ENCODE measurements at regions not wholly inside any gene's neighbourhood (a gene's known extent, or its start where the extent isn't known, plus 50 kb on each side); places are given as distances from the start of the nearest gene placed in this dataset.
"Not testable (repeated sequence)": the region's sequence is repeated elsewhere in the genome, so short reads cannot be mapped to it uniquely, and the experiment has no call there.

DNA sequence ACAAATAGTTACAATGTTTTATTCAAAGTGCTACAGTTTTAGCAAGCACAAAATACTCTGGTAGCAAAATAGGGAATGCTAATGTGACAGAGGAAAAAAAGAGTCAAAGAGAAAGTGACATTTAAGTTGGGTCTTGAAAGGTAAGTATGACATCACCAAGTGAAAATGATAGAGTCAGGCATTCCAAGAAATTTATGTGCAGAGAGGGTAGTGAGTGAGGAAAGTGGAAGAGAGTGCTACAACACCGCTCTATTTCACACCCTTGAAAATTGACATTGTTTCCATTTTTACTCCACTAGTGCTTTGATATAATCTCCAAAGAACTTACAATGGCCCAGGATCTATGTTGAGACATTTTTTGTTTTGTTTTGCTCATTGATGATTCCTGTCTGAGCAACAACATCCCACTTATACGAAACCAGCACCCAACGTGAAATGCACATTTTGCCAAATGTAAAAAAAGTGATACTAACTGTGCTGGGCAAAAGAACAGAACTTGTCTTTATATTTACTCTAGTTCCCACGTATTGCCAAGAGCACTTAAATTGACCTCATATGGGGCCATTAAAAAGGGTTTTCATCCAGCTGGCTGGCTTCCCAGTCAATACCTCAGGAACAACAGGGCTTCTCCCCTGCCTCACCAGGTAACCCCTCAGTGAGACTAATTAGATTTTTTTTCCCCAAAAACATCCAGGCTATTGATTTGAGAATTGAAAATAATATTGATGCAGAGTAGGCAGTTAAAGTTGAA, 206.3 kb upstream of the NR5A2 start:
- Mint-ChIP-seq H3K4me3 (no peak overlapping the region), H3K36me3 (ENCODE audit: low read depth) (no peaks in the 10 kb centered on the region), H3K27ac (no peak overlapping the region)

DNA sequence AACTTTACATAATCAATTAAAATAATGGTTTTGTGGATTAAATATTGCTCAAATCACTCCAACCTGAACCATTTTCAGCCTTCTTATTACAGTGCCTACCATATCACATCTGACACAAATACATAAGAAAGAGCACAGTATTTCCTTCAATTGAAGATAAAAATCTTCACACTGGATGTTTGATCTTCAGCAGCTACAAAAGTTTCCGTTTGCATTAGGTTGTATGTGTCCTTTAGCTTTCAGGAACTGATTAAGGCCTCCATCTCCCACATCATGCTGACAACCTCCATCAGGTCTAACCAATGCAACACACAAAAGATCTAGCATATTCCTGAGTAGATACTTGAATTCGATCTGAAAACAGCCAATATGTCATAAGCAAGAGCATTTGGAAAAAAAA, 195.1 kb upstream of the NR5A2 start:
- Mint-ChIP-seq H3K9me3 (peaks cover 17% of the 10 kb centered on the region), H3K4me3 (no peak overlapping the region), H3K27ac (no peak overlapping the region), H3K4me1 (no peaks in the 10 kb centered on the region), H3K27me3 (ENCODE audit: low read depth) (no peaks in the 10 kb centered on the region), H3K36me3 (ENCODE audit: low read depth) (peaks cover 4% of the 10 kb centered on the region)
- TF ChIP-seq, protein P1, sequence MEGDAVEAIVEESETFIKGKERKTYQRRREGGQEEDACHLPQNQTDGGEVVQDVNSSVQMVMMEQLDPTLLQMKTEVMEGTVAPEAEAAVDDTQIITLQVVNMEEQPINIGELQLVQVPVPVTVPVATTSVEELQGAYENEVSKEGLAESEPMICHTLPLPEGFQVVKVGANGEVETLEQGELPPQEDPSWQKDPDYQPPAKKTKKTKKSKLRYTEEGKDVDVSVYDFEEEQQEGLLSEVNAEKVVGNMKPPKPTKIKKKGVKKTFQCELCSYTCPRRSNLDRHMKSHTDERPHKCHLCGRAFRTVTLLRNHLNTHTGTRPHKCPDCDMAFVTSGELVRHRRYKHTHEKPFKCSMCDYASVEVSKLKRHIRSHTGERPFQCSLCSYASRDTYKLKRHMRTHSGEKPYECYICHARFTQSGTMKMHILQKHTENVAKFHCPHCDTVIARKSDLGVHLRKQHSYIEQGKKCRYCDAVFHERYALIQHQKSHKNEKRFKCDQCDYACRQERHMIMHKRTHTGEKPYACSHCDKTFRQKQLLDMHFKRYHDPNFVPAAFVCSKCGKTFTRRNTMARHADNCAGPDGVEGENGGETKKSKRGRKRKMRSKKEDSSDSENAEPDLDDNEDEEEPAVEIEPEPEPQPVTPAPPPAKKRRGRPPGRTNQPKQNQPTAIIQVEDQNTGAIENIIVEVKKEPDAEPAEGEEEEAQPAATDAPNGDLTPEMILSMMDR (IDR thresholded peaks at IDR 0.05; ENCODE audit: unreplicated experiment in 3 of 3): no peak

More for the DNA sequence above, 206.3 kb upstream of the NR5A2 start:
- H3K9me3 Mint-ChIP-seq: no peaks in the 10 kb centered on the region
- TF ChIP-seq, protein P1 (IDR thresholded peaks at IDR 0.05; ENCODE audit: unreplicated experiment in 3 of 3): no peak
- H3K27me3 Mint-ChIP-seq (ENCODE audit: low read depth): no peaks in the 10 kb centered on the region
- no peaks in the 10 kb centered on the region for H3K4me1 Mint-ChIP-seq

DNA sequence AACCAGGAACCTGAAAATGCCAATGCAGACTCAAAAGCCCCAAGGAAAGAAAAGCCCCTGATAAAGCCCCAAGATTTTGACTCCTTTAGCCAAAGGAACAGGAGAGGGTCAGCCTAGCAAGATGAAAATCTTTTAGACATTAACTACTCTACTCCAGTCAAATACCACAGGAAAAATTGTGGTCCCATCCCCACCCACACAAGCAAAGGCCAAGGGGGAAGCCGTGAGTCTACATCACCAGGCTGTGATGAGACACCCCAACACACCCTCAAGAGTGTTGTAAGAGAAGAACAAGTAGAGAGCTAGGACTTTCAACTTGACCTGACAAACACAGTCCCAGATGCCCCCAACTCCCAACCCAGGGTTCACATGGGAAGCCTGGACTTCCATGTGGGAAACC, 192.8 kb upstream of the NR5A2 start:
- Mint-ChIP-seq H3K4me3 (no peak overlapping the region), H3K36me3 (ENCODE audit: low read depth) (peaks cover 4% of the 10 kb centered on the region)

DNA sequence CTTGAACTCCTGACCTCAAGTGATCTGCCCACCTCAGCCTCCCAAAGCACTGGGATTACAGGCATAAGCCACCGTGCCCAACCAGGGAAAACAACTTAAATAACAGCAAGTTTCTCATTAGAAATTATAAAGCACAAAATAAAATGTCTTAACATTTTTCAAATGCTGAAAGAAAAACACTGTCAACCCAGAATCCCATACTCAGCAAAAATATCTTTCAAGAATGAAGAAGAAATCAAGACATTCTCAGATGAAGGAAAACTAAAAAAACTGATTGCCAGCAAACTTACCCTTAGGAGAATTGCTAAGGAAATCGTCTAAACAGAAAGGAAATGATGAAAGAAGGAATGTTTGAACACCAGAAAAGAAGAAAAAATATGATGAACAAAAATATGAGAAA, 191.1 kb upstream of the NR5A2 start:
- no peak overlapping the region for H3K4me3 Mint-ChIP-seq
- H3K27ac Mint-ChIP-seq: no peak overlapping the region
- TF ChIP-seq, protein P1 (IDR thresholded peaks at IDR 0.05; ENCODE audit: unreplicated experiment in 3 of 3): no peak
- peaks cover 18% of the 10 kb centered on the region for H3K9me3 Mint-ChIP-seq
- H3K36me3 Mint-ChIP-seq (ENCODE audit: low read depth): peaks cover 4% of the 10 kb centered on the region
- no peaks in the 10 kb centered on the region for H3K27me3 Mint-ChIP-seq (ENCODE audit: low read depth)
- H3K4me1 Mint-ChIP-seq: no peaks in the 10 kb centered on the region

More for the DNA sequence above, 192.8 kb upstream of the NR5A2 start:
- Mint-ChIP-seq H3K4me1 (no peaks in the 10 kb centered on the region), H3K9me3 (peaks cover 18% of the 10 kb centered on the region), H3K27me3 (ENCODE audit: low read depth) (no peaks in the 10 kb centered on the region), H3K27ac (no peak overlapping the region)
- TF ChIP-seq, protein P1 (IDR thresholded peaks at IDR 0.05; ENCODE audit: unreplicated experiment in 3 of 3): no peak

DNA sequence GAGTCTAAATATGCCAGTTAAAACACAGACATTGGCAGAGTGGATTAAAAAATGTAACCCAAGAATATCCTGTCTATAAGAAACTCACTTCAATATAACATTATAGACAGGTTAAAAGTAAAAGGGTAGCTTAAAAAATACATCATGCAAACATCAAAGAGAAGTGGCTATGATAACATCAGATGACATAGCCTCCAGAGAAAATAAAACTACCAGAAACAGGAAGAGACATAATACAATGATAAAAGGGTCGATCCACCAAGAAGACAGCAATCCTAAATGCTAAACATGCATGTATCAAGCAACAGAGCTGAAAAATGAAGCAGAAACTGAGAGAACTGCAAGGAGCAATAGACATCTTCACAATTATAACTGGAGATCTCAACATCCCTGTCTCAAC, 190.2 kb upstream of the NR5A2 start:
- Mint-ChIP-seq H3K4me3 (no peak overlapping the region), H3K36me3 (ENCODE audit: low read depth) (peaks cover 4% of the 10 kb centered on the region), H3K27ac (no peak overlapping the region), H3K27me3 (ENCODE audit: low read depth) (no peaks in the 10 kb centered on the region), H3K9me3 (peaks cover 18% of the 10 kb centered on the region), H3K4me1 (no peaks in the 10 kb centered on the region)
- TF ChIP-seq, protein P1 (IDR thresholded peaks at IDR 0.05; ENCODE audit: unreplicated experiment in 3 of 3): no peak

DNA sequence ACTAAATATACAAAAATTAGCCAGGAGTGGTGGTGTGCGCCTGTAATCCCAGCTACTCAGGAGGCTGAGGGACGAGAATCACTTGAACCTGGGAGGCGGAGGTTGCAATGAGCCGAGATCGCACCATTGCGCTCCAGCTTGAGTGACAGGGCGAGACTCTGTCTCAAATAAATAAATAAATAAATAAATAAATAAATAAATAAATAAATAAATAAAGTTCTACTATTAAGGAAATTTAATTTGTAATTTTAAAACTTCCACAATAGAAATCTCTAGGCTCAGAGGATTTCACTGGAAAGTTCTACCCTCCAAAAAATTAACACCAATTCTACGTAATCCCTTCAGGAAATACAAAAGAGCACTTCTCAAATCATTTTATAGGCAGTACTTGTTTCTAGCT, 187.9 kb upstream of the NR5A2 start:
- H3K4me1 Mint-ChIP-seq; H3K27me3 Mint-ChIP-seq (ENCODE audit: low read depth); H3K27ac Mint-ChIP-seq; H3K36me3 Mint-ChIP-seq (ENCODE audit: low read depth); H3K4me3 Mint-ChIP-seq: not testable (repeated sequence)
- H3K9me3 Mint-ChIP-seq: peaks cover 18% of the 10 kb centered on the region

DNA sequence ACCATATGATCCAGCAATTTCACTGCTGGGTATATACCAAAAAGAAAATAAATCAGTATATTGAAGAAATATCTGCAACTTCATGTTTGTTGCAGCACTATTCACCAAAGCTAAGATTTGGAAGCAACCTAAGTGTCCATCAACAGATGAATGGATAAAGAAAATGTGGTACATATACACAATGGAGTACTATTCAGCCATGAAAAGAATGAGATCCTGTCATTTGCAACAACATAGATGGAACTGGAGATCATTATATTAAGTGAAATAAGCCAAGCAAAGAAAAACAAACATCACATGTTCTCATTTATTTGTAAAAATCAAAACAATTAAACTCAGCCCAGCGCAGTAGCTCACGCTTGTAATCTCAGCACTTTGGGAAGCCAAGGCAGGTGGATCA, 184.4 kb upstream of the NR5A2 start:
- not testable (repeated sequence) for H3K27ac Mint-ChIP-seq; H3K27me3 Mint-ChIP-seq (ENCODE audit: low read depth); H3K36me3 Mint-ChIP-seq (ENCODE audit: low read depth); H3K9me3 Mint-ChIP-seq; H3K4me1 Mint-ChIP-seq; H3K4me3 Mint-ChIP-seq
